ENCODE measurements at regions not wholly inside any gene's neighbourhood (a gene's known extent, or its start where the extent isn't known, plus 50 kb on each side); places are given as distances from the start of the nearest gene placed in this dataset.

DNA sequence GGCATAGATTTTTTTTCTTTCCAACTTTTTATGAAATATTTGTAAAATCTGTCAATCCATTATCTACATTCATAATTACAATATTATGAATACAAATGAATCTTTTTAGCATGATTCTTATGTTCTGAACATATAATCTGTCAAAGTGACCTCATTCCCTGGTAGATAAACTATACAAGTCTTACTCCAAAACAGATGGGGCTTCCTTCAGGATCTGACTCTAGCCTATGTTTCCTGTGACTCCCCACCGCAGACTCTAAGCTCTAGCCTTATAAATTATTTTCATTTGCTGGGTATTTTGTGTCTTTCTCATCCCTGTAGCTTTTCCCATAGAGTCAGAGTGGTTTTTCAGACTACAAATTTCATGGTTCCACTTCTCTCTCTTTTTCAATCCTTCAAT, 202.1 kb upstream of the KITLG start:
- Histone ChIP-seq H3K36me3 (ENCODE audit: control insufficient read depth, insufficient read depth, low read length) (no peaks in the 10 kb centered on the region), H3K27me3 (ENCODE audit: control insufficient read depth, insufficient read depth, low read length) (no peaks in the 10 kb centered on the region), H3K4me3 (ENCODE audit: low read depth, low read length) (no peak overlapping the region)
- DNase-seq (ENCODE audit: low read depth) = no peak
- TF ChIP-seq, protein P1, sequence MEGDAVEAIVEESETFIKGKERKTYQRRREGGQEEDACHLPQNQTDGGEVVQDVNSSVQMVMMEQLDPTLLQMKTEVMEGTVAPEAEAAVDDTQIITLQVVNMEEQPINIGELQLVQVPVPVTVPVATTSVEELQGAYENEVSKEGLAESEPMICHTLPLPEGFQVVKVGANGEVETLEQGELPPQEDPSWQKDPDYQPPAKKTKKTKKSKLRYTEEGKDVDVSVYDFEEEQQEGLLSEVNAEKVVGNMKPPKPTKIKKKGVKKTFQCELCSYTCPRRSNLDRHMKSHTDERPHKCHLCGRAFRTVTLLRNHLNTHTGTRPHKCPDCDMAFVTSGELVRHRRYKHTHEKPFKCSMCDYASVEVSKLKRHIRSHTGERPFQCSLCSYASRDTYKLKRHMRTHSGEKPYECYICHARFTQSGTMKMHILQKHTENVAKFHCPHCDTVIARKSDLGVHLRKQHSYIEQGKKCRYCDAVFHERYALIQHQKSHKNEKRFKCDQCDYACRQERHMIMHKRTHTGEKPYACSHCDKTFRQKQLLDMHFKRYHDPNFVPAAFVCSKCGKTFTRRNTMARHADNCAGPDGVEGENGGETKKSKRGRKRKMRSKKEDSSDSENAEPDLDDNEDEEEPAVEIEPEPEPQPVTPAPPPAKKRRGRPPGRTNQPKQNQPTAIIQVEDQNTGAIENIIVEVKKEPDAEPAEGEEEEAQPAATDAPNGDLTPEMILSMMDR (IDR thresholded peaks at IDR 0.05; ENCODE audit: insufficient read depth, low read length, poor library complexity, severe bottlenecking) = no peak

DNA sequence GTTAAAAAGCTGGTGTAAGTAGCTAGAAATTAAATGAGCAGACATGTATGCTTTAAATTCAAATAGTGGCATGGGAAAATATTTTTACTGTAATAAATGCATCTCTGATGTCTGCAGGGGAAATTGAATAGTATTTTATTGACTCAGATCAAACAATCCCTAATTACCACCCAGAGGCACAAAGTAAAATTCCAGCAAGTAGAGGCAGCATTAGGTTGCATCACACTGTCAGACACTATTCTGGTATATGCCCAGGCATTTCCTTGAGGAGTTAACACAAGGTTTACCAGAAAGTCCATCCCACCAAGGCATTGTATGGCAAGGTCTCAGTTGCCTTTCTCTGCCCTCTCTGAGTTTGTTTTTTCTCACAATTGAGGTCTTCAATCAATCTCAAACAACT, 201.6 kb upstream of the KITLG start:
- H3K4me3 ChIP-seq (ENCODE audit: low read depth, low read length) = no peak overlapping the region
- no peaks in the 10 kb centered on the region for H3K36me3 ChIP-seq (ENCODE audit: control insufficient read depth, insufficient read depth, low read length)
- TF ChIP-seq, protein P1 (IDR thresholded peaks at IDR 0.05; ENCODE audit: insufficient read depth, low read length, poor library complexity, severe bottlenecking) = no peak
- H3K27me3 ChIP-seq (ENCODE audit: control insufficient read depth, insufficient read depth, low read length) = no peaks in the 10 kb centered on the region
- no peak for DNase-seq (ENCODE audit: low read depth)

DNA sequence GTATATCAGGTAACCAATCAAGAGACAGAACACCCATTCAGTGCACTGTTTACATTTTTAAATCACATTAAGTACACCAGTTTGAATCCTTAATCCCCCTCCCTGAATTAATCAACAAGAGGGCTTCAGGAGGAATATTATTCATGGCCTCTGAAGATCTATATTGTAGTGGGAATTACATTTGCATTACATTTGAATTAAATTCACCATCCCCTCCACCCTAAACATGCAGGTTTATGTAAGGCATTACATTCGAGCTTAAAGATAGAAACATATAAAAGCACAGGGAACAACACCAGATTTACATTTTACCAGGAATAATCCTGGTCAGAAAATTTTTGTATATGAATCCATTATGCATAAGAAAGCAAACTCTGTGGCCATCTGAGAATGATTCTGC, 197.8 kb upstream of the KITLG start:
- H3K27me3 ChIP-seq (ENCODE audit: control insufficient read depth, insufficient read depth, low read length) = no peaks in the 10 kb centered on the region
- H3K36me3 ChIP-seq (ENCODE audit: control insufficient read depth, insufficient read depth, low read length) = no peaks in the 10 kb centered on the region
- TF ChIP-seq, protein P1 (IDR thresholded peaks at IDR 0.05; ENCODE audit: insufficient read depth, low read length, poor library complexity, severe bottlenecking) = no peak
- DNase-seq (ENCODE audit: low read depth) = no peak
- H3K4me3 ChIP-seq (ENCODE audit: low read depth, low read length) = no peak overlapping the region

DNA sequence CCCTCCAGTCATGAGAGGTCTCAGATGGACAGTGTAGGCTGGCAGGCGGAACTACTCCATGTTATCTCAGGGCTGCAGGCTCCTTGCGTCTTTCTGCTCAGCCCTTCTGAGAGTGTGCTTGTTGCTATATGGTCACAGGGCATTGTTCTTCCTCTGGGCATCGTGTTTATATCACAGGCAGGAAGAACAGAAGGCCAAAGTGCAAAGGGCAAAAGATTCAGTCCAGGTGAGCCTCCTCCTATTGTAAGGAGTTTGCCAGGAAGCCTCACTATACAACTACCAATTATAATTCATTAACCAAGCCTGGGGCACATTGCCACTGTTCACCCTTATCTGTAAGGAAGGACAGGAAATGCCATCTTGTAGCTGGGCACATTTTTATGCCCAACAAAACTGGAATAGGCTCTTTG, 195.5 kb upstream of the KITLG start:
- H3K4me3 ChIP-seq (ENCODE audit: low read depth, low read length) = no peak overlapping the region
- H3K27me3 ChIP-seq (ENCODE audit: control insufficient read depth, insufficient read depth, low read length) = no peaks in the 10 kb centered on the region
- DNase-seq (ENCODE audit: low read depth) = no peak
- no peaks in the 10 kb centered on the region for H3K36me3 ChIP-seq (ENCODE audit: control insufficient read depth, insufficient read depth, low read length)
- TF ChIP-seq, protein P1 (IDR thresholded peaks at IDR 0.05; ENCODE audit: insufficient read depth, low read length, poor library complexity, severe bottlenecking) = no peak

DNA sequence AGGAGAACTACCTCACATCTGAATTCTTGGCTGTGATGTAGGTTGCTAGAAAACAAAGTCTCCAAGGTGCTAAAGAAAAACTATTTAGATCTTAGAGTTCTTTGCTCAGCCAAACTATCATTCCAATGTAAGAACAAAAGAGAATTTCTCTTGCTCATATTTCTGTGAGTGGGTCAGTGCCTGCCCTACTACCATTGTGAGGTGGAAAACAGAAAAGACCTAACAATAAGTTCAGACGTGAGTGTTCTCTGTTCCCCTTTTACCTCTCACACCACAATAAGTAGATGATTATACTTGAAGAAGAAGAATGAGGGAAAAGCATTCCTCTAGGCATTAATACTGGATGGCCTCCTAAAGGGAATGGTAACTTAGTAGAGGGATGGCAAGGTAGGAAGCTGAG, 187.4 kb upstream of the KITLG start:
- DNase-seq (ENCODE audit: low read depth) = no peak
- Histone ChIP-seq H3K27me3 (ENCODE audit: control insufficient read depth, insufficient read depth, low read length) (no peaks in the 10 kb centered on the region), H3K4me3 (ENCODE audit: low read depth, low read length) (no peak overlapping the region), H3K36me3 (ENCODE audit: control insufficient read depth, insufficient read depth, low read length) (no peaks in the 10 kb centered on the region)
- TF ChIP-seq, protein P1 (IDR thresholded peaks at IDR 0.05; ENCODE audit: insufficient read depth, low read length, poor library complexity, severe bottlenecking) = no peak

DNA sequence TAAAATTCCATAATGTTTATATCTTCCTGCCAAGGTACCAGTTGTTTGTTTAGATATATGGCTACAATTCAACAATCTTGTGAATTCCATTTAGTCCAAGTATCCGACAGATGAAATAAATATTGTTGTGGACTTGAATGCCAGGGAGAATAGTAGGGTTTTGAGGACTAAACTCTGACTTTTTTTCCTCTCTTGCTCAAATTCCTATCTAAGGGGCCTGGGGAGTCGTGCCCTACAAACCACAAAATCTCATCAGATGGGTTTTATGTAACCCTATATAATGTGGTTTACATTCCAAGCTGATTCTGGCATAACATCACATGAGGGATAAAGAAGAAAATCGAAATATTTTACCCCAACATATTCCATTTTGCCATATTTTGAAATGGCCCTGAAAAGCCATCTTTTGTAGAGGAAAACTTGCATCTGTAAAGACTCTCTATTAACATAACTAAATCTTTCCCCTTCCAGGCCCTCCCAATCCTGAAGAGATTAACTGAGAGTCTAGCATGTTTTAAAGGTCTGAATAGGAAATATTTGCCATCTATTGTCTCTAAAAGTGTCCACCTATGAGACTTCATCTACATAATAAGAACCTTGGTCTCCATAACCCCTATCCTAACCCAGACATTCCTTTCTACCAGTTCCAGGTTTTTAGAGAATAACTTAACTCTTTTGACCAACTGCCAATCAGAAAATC, 184.7 kb upstream of the KITLG start:
- TF ChIP-seq, protein P1 (IDR thresholded peaks at IDR 0.05; ENCODE audit: insufficient read depth, low read length, poor library complexity, severe bottlenecking) = no peak
- no peak for DNase-seq (ENCODE audit: low read depth)
- no peak overlapping the region for H3K4me3 ChIP-seq (ENCODE audit: low read depth, low read length)
- H3K36me3 ChIP-seq (ENCODE audit: control insufficient read depth, insufficient read depth, low read length) = no peaks in the 10 kb centered on the region
- no peaks in the 10 kb centered on the region for H3K27me3 ChIP-seq (ENCODE audit: control insufficient read depth, insufficient read depth, low read length)

Measured in kidney epithelial cell (primary cell).